GM13977 (cell line): ENCODE measurements at regions not wholly inside any gene's neighbourhood (a gene's known extent, or its start where the extent isn't known, plus 50 kb on each side); places are given as distances from the start of the nearest gene placed in this dataset.

Experiments used
- DNase-seq: peaks from one replicate; pipeline ENCODE4 v3.0.0; 2012; ENCODE audit warnings: low spot score
- in situ Hi-C: fragments of 300-500 bp; cut with MboI; formaldehyde crosslinking; loops from one replicate; pipeline ENCODE4 v1.12.0; 2022; ENCODE audit warnings: low sequenced_read_pairs, low pct_unique_long_range_greater_than_20kb, mixed read lengths, inconsistent platforms; ENCODE audit not compliant: unreplicated experiment
- TF ChIP-seq, protein P1 (sequence below): IDR thresholded peaks from 2 replicates; pipeline ENCODE4 v1.5.1; 2012; ENCODE audit warnings: mild to moderate bottlenecking, control low read depth; ENCODE audit not compliant: insufficient read depth; ENCODE audit errors: extremely low read depth, missing control alignments

DNA sequence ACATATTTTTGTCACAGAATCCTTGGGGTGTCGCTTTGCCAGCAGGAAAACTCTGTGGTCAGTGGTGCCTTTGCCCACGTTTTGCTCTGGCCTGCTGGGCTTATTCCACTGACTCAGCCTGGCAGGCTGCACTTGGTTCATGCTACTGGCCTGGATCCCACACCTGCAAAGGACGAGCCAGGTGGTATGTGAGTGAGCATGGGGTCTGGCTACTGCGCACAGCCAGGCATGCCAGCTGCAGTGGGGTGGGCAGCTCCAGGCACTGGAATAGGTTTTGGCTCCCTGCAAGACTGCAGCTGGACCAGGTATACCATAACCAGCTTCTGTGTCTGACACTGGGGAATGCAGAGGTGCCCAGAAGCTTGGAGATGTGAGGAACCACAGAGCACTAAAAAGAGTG, 197.9 kb upstream of the VRK2 start:
- TF ChIP-seq, protein P1, sequence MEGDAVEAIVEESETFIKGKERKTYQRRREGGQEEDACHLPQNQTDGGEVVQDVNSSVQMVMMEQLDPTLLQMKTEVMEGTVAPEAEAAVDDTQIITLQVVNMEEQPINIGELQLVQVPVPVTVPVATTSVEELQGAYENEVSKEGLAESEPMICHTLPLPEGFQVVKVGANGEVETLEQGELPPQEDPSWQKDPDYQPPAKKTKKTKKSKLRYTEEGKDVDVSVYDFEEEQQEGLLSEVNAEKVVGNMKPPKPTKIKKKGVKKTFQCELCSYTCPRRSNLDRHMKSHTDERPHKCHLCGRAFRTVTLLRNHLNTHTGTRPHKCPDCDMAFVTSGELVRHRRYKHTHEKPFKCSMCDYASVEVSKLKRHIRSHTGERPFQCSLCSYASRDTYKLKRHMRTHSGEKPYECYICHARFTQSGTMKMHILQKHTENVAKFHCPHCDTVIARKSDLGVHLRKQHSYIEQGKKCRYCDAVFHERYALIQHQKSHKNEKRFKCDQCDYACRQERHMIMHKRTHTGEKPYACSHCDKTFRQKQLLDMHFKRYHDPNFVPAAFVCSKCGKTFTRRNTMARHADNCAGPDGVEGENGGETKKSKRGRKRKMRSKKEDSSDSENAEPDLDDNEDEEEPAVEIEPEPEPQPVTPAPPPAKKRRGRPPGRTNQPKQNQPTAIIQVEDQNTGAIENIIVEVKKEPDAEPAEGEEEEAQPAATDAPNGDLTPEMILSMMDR = no peak
- in situ Hi-C loops = no loop called here

DNA sequence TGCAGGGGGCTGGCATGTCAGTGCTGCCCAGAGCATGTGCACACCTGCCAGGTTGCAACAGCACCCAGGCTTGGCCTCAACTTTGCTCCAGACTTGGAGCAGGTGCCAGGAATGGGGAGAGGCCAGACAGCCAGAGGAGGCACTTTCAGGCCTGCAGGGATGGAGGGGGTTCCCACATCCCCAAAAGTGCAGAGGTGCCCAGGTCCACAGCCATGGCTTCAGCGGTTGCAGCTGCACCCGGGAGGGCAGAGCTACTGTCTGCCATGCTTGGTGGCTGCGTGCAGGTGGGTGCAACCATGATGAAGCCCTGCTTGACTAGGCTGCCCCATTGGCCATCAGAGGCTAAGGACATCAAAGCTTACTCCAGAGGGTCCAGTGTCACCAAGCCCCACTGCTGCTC, 196.8 kb upstream of the VRK2 start:
- in situ Hi-C loops = no loop called here
- DNase-seq = no peak
- TF ChIP-seq, protein P1 = no peak

More for the DNA sequence above, 197.9 kb upstream of the VRK2 start:
- no peak for DNase-seq

DNA sequence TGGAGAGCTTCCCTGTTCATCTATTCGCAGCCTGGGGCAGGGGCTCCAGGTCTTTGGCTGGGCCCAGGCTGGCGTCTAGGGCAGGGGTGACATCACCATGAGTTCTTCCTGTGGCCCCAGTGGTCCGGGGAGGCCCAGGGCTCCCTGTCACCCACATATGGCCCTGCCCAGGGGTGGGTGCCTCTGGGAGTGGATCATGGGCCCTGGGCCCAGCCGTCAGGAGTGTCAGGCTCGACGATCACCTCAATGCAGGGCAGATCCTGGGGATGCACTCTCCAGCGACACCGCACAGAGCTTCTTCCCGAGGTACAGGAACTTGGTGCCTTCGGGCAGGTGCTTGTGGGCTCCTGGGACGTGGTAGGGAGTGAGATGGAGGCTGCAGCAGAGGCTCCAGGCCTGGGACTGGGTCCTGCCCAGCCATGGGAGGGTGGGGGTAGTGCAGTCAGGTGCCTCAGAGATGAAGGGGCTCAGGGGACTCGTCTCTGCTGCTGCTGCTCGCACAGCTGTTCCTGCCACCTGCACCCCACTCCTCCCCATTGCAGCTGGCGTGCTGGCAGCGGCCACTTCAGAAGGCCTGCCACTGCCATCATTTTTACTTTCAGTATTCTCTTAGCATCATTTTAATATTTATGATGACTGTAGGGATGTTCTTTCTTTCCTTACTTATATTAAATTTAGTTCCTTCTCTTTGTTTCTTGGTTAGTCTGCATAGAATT, 196.0 kb upstream of the VRK2 start:
- in situ Hi-C loops = no loop called here
- DNase-seq = no peak
- TF ChIP-seq, protein P1 = no peak

DNA sequence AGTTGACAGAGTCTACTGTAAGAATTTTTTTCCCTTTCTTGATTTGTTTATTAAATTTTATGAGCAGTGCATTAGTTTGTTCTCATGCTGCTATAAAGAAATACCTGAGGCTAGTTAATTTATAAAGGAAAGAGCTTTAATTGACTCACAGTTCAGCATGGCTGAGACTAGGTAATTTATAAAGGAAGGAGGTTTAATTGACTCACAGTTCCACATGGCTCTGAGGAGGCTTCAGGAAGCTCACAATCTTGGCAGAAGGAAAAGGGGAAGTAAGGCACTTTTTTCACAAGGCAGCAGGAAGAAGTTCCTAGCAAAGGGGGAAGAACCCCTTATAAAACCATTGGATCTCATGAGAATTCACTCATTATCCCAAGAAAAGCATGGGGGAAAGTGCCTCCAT, 191.4 kb upstream of the VRK2 start:
- no peak for DNase-seq
- in situ Hi-C loops = no loop called here
- TF ChIP-seq, protein P1 = no peak

DNA sequence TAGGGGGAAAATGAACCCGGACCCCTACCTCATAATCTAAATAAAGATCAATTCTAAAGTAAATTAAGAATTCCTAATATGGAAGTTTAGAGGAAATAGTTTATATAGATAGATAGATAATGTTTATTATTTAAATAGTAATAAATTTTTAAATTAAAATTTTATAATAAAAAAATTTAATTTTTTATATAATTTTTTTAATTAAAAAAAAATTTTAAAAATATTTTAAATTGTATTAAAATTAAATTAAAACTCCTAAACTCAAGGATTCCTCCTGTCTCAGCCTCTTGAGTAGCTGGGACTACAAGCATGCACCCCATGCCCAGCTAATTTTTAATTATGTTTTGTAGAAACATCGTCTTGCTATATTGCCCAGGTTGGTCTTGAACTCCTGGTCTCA, 186.9 kb upstream of the VRK2 start:
- DNase-seq = no peak
- TF ChIP-seq, protein P1 = no peak

DNA sequence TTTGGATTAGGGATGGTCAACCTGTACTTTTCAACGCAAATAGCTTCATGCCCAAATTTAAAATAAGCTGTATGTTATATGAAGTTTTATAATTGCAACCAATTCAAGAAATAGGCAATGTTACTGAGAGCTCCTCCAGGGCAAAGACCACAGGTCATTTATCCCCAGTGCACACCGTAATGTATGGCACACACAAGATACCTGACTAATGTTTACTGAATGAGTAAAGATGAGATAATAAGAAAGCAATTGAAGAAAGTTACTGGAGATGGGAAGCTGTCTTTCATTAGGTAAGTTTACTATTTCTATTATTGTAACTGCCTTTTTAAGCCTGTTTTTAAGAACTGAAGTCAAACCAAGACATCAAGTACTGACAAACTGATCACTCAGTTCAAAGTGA, 184.5 kb upstream of the VRK2 start:
- TF ChIP-seq, protein P1 = no peak
- DNase-seq = no peak
- in situ Hi-C loops = no loop called here

More for the DNA sequence above, 186.9 kb upstream of the VRK2 start:
- in situ Hi-C loops = no loop called here

DNA sequence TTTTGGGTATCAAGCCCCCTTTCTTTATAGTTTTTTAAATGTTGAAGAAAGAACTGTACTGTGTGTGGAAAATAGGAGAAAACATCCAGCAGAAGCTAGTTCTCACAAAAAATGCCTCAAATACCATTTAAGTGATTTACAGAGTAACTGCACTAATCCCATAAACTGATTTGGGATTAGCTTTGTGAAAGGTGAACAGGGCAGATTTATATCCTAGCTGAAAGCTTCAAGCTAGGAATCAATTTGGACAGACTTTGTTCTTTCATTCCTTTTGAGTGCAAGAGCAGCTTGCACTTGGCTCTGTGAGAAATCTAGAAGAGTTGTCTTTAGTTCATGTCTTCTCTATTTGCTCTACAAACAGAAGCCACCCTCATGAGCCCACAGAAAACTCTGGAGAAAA, 183.9 kb upstream of the VRK2 start:
- in situ Hi-C loops = no loop called here
- DNase-seq = no peak
- TF ChIP-seq, protein P1 = no peak
